CD4-positive, alpha-beta T cell (primary cell): ENCODE measurements at regions not wholly inside any gene's neighbourhood (a gene's known extent, or its start where the extent isn't known, plus 50 kb on each side); places are given as distances from the start of the nearest gene placed in this dataset.

Experiments used
- ATAC-seq: fragments of 200-7000 bp; cut with Tn5 transposase; one replicate; pipeline ENCODE4 v1.10.0; 2022; ENCODE audit warnings: mild to moderate bottlenecking; ENCODE audit not compliant: poor library complexity
- CTCF ChIA-PET: fragments of 350-600 bp; sonication (Branson Sonifier 250); formaldehyde crosslinking; loops from one replicate; lab custom pipeline; 2021; ENCODE audit warnings: antibody characterized with exemption, inconsistent platforms; lab: Charles Lee
- POLR2A ChIA-PET: fragments of 350-600 bp; sonication (Branson Sonifier 250); formaldehyde crosslinking; loops from one replicate; lab custom pipeline; 2021; ENCODE audit warnings: antibody characterized with exemption, inconsistent platforms; lab: Charles Lee
- DNase-seq, 14 experiments: peaks; one replicate each; pipeline ENCODE4 v3.0.0-alpha.2; 2013 to 2020; ENCODE audit warnings: mixed read lengths in 2 of 14
- H3K27ac ChIP-seq, 2 donors: one replicate each; pipeline versions ENCODE4 v1.5.1 to v1.7.0; 2013; ENCODE audit warnings: low read length in 2 of 2, low read depth in 1 of 2, mild to moderate bottlenecking in 1 of 2
- H3K27me3 ChIP-seq, 2 experiments: 1 replicate in 1 of 2; 2 replicates in 1 of 2; pipeline versions ENCODE4 v1.6.1 to v1.7.0; 2013; ENCODE audit warnings: low read length in 2 of 2, control low read depth in 1 of 2, mild to moderate bottlenecking in 1 of 2, moderate library complexity in 1 of 2; ENCODE audit not compliant: insufficient read depth in 2 of 2, control insufficient read depth in 1 of 2
- H3K36me3 ChIP-seq: one replicate; pipeline ENCODE4 v1.6.1; 2013; ENCODE audit warnings: low read length, control low read depth; ENCODE audit not compliant: insufficient read depth
- H3K4me1 ChIP-seq: one replicate; pipeline ENCODE4 v1.6.1; 2013; ENCODE audit warnings: low read length, control low read depth; ENCODE audit not compliant: insufficient read depth
- H3K4me3 ChIP-seq: one replicate; pipeline ENCODE4 v1.5.1; 2013; ENCODE audit warnings: mild to moderate bottlenecking, low read length, moderate library complexity
- H3K9me3 ChIP-seq, 2 experiments: 1 replicate in 1 of 2; 2 replicates in 1 of 2; pipeline versions ENCODE4 v1.6.1 to v1.7.0; 2013; ENCODE audit warnings: low read length in 2 of 2, mild to moderate bottlenecking in 2 of 2, control low read depth in 1 of 2, moderate library complexity in 1 of 2; ENCODE audit not compliant: control insufficient read depth in 1 of 2, insufficient read depth in 1 of 2
- H3K27ac Mint-ChIP-seq: one replicate; pipeline ENCODE4 v1.8.0; 2020; ENCODE audit warnings: mixed read lengths
- H3K27me3 Mint-ChIP-seq: one replicate; pipeline ENCODE4 v1.8.0; 2021; ENCODE audit warnings: mixed read lengths
- H3K36me3 Mint-ChIP-seq: one replicate; pipeline ENCODE4 v1.8.0; 2021; ENCODE audit warnings: low read depth, mixed read lengths
- H3K4me1 Mint-ChIP-seq: one replicate; pipeline ENCODE4 v1.8.0; 2021; ENCODE audit warnings: low read depth, mixed read lengths
- H3K4me3 Mint-ChIP-seq: one replicate; pipeline ENCODE4 v1.8.0; 2020; ENCODE audit warnings: mild to moderate bottlenecking, mixed read lengths
- H3K9me3 Mint-ChIP-seq: one replicate; pipeline ENCODE4 v1.8.0; 2020; ENCODE audit warnings: mixed read lengths
- CTCF ChIP-seq: fragments of 200-600 bp; IDR thresholded peaks from one replicate; pipeline ENCODE4 v1.8.0; 2022; ENCODE audit warnings: antibody characterized with exemption, mild to moderate bottlenecking
- intact Hi-C, 2 experiments: fragments of 100-400 bp; cut with DNase I in 1 of 2; cut with micrococcal nuclease in 1 of 2; formaldehyde crosslinking; loops; one replicate each; pipeline versions ENCODE4 v1.15.1 to v1.9.0; 2023 to 2025; cut with DNase I, micrococcal nuclease

GRCh38 chr10:28157379-28157778 is 145.5 kb downstream of the MPP7 start:
- no peaks in the 10 kb centered on the region for H3K4me1 ChIP-seq
- no peak overlapping the region for H3K4me3 Mint-ChIP-seq
- ChIA-PET CTCF (no interaction called here), POLR2A (no interaction called here)
- no peaks in the 10 kb centered on the region for H3K9me3 ChIP-seq
- H3K36me3 ChIP-seq: no peaks in the 10 kb centered on the region
- intact Hi-C loops: no loop called here
- no peaks in the 10 kb centered on the region for H3K27me3 Mint-ChIP-seq
- peaks cover 25% of the 10 kb centered on the region for H3K36me3 Mint-ChIP-seq
- ATAC-seq (no peak), DNase-seq (no peak)
- H3K9me3 Mint-ChIP-seq: no peaks in the 10 kb centered on the region
- no peaks in the 10 kb centered on the region for H3K27me3 ChIP-seq
- H3K4me1 Mint-ChIP-seq: peaks cover 39% of the 10 kb centered on the region
- no peak overlapping the region for H3K4me3 ChIP-seq
- no peak overlapping the region for H3K27ac ChIP-seq
- no peak overlapping the region for H3K27ac Mint-ChIP-seq
- no peak for TF ChIP-seq CTCF

DNA sequence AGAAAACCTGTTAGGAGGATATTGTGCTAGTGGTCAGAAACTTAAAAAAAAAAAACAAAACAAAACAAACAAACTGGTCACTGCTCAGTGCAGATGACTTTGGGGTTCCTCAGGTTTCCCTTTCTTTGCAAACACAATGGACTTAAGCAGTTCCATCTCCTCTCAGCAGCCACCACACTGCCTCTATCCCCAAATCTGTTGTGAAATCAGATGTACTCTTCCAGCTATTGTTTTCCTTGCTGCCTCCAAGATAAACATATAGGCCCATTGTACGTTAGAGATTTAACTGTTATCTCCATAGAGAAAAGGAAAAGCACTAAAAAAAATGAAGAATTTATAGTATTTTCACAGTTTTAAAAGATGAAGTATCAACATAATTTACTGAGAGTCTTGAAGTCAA is 147.1 kb downstream of the MPP7 start:
- no peaks in the 10 kb centered on the region for H3K36me3 ChIP-seq
- peaks cover 19% of the 10 kb centered on the region for H3K36me3 Mint-ChIP-seq
- CTCF ChIA-PET: no interaction called here
- no peak overlapping the region for H3K4me3 ChIP-seq
- no peaks in the 10 kb centered on the region for H3K9me3 ChIP-seq
- H3K4me3 Mint-ChIP-seq: no peak overlapping the region
- no peaks in the 10 kb centered on the region for H3K9me3 Mint-ChIP-seq
- no peak overlapping the region for H3K27ac Mint-ChIP-seq
- no peaks in the 10 kb centered on the region for H3K27me3 ChIP-seq
- peaks cover 43% of the 10 kb centered on the region for H3K4me1 Mint-ChIP-seq
- intact Hi-C loops: no loop called here
- POLR2A ChIA-PET: no interaction called here
- H3K4me1 ChIP-seq: no peaks in the 10 kb centered on the region
- no peak for DNase-seq
- ATAC-seq: no peak
- no peaks in the 10 kb centered on the region for H3K27me3 Mint-ChIP-seq
- TF ChIP-seq CTCF: no peak
- H3K27ac ChIP-seq: no peak overlapping the region

DNA sequence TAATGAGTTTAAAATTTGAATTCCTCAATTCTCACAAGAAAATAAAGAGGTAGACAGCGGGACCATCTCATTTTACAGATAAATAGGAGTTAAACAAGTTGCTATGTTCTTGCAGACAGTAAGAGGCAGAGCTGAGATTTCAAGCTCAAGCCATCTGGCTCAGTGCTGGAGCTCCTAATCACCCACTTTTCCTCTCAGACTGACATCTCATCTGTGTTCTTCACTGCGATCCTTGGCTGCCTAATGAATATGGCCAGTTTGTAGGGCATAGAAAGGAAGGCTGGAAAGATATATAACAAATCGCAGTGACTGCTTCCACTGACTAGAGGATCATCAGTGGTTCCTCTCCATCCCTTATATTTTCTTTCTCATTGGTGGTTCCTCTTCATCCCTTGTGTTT is 151.2 kb downstream of the MPP7 start:
- Mint-ChIP-seq H3K4me1 (peaks cover 27% of the 10 kb centered on the region), H3K27me3 (no peaks in the 10 kb centered on the region), H3K9me3 (no peaks in the 10 kb centered on the region), H3K4me3 (no peak overlapping the region), H3K36me3 (peaks cover 46% of the 10 kb centered on the region), H3K27ac (no peak overlapping the region)
- POLR2A ChIA-PET: no interaction called here
- no peak overlapping the region for H3K27ac ChIP-seq
- no peaks in the 10 kb centered on the region for H3K9me3 ChIP-seq
- H3K27me3 ChIP-seq: no peaks in the 10 kb centered on the region
- H3K4me1 ChIP-seq: no peaks in the 10 kb centered on the region
- no peak overlapping the region for H3K4me3 ChIP-seq
- peaks cover 26% of the 10 kb centered on the region for H3K36me3 ChIP-seq
- DNase-seq: no peak
- TF ChIP-seq CTCF: no peak
- ATAC-seq: no peak
- CTCF ChIA-PET: no interaction called here
- intact Hi-C loops: no loop called here
